COLO668 (cell line): ENCODE measurements at regions not wholly inside any gene's neighbourhood (a gene's known extent, or its start where the extent isn't known, plus 50 kb on each side); places are given as distances from the start of the nearest gene placed in this dataset.
"Not testable (repeated sequence)": the region's sequence is repeated elsewhere in the genome, so short reads cannot be mapped to it uniquely, and the experiment has no call there.

Experiments
- DNase-seq: peaks from one replicate; lab custom pipeline; 2025; ENCODE audit not compliant: unreplicated experiment; lab: John Stamatoyannopoulos, UW

GRCh38 chrX:3512150-3512549 is 165.7 kb upstream of the MXRA5 start:
- peak; percentile 0 for DNase-seq

- no peak for DNase-seq
Measured at GRCh38 chrX:3509934-3510333, 163.5 kb upstream of the MXRA5 start.

- no peak for DNase-seq
Measured at GRCh38 chrX:3504916-3505315, 158.5 kb upstream of the MXRA5 start.

GRCh38 chrX:3501833-3502535 is 155.5 kb upstream of the MXRA5 start:
- DNase-seq, result peak; percentile 15

GRCh38 chrX:3495836-3496769 is 149.7 kb upstream of the MXRA5 start:
- not testable (repeated sequence) for DNase-seq

GRCh38 chrX:3493605-3494004 is 147.2 kb upstream of the MXRA5 start:
- DNase-seq, result no peak

- no peak for DNase-seq
Measured at GRCh38 chrX:3485727-3486126, 139.3 kb upstream of the MXRA5 start.

GRCh38 chrX:3479026-3479425 is 132.6 kb upstream of the MXRA5 start:
- no peak for DNase-seq

GRCh38 chrX:3476973-3477372 is 130.5 kb upstream of the MXRA5 start:
- DNase-seq, result no peak

- not testable (repeated sequence) for DNase-seq
Measured at GRCh38 chrX:3470211-3470679, 123.8 kb upstream of the MXRA5 start.

GRCh38 chrX:3468031-3468430 is 121.6 kb upstream of the MXRA5 start:
- DNase-seq, result no peak

- no peak for DNase-seq
Measured at GRCh38 chrX:3465017-3465416, 118.6 kb upstream of the MXRA5 start.

GRCh38 chrX:3462166-3462508 is 115.7 kb upstream of the MXRA5 start:
- no peak for DNase-seq

- DNase-seq, result no peak
Measured at GRCh38 chrX:3461397-3462165, 115.1 kb upstream of the MXRA5 start.

- DNase-seq, result no peak
Measured at GRCh38 chrX:3455796-3456195, 109.3 kb upstream of the MXRA5 start.

- peak; percentile 1 for DNase-seq
Measured at GRCh38 chrX:3451571-3451970, 105.1 kb upstream of the MXRA5 start.

- DNase-seq, result no peak
Measured at GRCh38 chrX:3450881-3451570, 104.6 kb upstream of the MXRA5 start.

GRCh38 chrX:3449287-3449686 is 102.8 kb upstream of the MXRA5 start:
- DNase-seq, result no peak

GRCh38 chrX:3448563-3448962 is 102.1 kb upstream of the MXRA5 start:
- no peak for DNase-seq

GRCh38 chrX:3445806-3446490 is 99.5 kb upstream of the MXRA5 start:
- no peak for DNase-seq
